ENCODE measurements at regions not wholly inside any gene's neighbourhood (a gene's known extent, or its start where the extent isn't known, plus 50 kb on each side); places are given as distances from the start of the nearest gene placed in this dataset.

DNA sequence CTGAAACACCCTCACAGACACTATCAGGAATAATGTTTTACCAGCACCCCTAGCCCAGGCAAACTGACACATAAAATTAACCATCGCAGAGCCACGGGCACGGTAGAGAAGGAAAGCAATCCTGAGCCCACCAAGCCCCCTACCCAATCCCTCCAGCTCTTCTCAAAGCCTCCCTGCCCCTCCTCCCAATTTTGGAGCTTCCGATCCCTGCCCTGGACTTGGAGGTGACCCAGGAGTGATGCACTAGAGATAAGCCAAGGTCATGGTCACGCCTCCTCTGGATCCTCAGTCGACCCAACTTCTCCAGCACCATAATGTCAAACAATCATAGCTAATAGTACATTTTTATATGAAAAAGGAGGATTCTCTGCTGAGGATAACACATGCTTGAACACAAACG is 188.7 kb upstream of the NSMCE3 start:
- Mint-ChIP-seq H3K36me3 (no peaks in the 10 kb centered on the region), H3K9me3 (no peaks in the 10 kb centered on the region), H3K27ac (peak overlapping the region in 1 of 2 donors; percentile 75)
- no peak for ATAC-seq
- no peak for DNase-seq (ENCODE audit: low spot score in 2 of 2)

DNA sequence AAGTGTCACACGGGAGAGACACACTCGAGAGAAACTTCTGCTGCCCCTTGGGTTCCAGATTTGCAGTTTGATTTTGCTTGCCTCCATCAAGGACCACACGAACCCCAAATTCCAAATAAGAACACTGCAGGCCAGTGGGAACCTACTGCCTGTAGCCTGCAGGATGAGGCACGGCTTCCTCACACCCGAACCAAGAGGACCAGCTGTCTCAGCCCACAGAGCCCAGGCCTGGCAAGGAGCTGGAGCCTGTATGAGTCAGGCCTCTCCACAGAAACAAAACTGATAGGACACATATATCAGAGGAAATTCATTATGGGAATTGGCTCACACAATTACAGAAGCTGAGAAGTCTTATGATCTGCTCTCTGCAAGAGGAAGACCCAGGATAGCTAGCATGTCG is 188.1 kb upstream of the NSMCE3 start:
- no peak for ATAC-seq
- DNase-seq (ENCODE audit: low spot score in 2 of 2), result no peak
- Mint-ChIP-seq H3K9me3 (no peaks in the 10 kb centered on the region), H3K36me3 (no peaks in the 10 kb centered on the region), H3K27ac (no peak overlapping the region)

DNA sequence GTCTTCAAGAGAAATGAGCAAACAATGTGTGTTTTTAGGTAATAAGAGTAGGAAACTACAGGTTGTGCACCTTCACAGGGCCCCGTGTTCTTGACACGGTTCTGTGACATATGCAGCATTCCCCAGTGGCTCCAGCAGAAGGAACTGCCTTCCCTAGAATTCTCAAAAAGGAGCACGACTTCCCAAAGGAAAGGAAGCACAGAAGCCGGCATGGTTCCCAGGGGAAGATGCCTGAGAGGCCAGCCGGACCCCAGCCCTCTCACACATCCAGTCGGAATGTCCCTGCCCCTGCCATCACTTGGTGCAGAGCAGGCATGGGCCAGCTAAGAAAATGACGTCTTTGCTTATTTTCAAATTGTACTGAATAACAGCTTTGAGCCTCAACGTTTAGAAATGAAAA is 187.3 kb upstream of the NSMCE3 start:
- no peak for DNase-seq (ENCODE audit: low spot score in 2 of 2)
- H3K36me3 Mint-ChIP-seq, result no peaks in the 10 kb centered on the region
- H3K9me3 Mint-ChIP-seq, result no peaks in the 10 kb centered on the region
- H3K27ac Mint-ChIP-seq, result no peak overlapping the region
- no peak for ATAC-seq

GRCh38 chr15:29456255-29456654 is 186.6 kb upstream of the NSMCE3 start:
- Mint-ChIP-seq H3K9me3 (no peaks in the 10 kb centered on the region), H3K27ac (no peak overlapping the region), H3K36me3 (no peaks in the 10 kb centered on the region)
- ATAC-seq (no peak), DNase-seq (ENCODE audit: low spot score in 2 of 2) (no peak)

DNA sequence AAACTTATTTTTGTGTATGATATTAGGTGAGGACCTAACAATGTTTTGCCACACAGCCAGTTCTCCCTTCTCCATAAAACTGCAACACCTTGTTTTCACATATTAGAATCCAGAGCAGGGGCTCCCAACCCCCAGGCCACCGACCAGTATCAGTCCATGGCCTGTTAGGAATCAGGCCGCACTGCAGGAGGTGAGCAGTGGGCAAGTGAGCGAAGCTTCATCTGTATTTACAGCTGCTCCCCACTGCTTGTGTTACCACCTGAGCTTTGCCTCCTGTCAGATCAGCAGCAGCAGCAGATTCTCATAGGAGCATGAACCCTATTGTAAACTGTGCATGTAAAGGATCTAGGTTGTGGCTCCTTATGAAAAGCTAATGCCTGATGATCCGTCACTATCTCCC is 185.9 kb upstream of the NSMCE3 start:
- Mint-ChIP-seq H3K36me3 (no peaks in the 10 kb centered on the region), H3K9me3 (no peaks in the 10 kb centered on the region), H3K27ac (no peak overlapping the region)
- DNase-seq (ENCODE audit: low spot score in 2 of 2), result no peak
- ATAC-seq, result no peak

DNA sequence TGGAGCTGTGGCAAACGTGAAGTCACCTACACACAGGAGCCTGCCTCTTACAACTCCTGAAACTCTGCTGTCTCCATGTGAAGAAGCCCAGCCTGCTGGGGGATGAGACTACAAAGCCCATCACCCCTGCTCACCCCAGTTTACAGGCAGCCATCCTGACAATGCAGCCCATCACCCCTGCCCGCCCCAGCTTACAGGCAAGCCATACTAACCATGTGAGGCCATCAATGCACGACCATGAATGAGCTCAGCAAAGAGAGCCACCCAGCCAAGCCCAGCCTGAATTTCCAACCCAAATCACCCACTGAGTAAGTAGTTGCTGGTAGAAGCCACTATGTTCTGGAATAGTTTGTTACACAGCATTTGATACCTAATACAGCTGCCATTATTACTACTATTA is 185.4 kb upstream of the NSMCE3 start:
- ATAC-seq, result no peak
- no peak for DNase-seq (ENCODE audit: low spot score in 2 of 2)
- no peak overlapping the region for H3K27ac Mint-ChIP-seq
- H3K36me3 Mint-ChIP-seq, result no peaks in the 10 kb centered on the region
- H3K9me3 Mint-ChIP-seq, result no peaks in the 10 kb centered on the region

GRCh38 chr15:29454506-29454905 is 184.9 kb upstream of the NSMCE3 start:
- Mint-ChIP-seq H3K36me3 (no peaks in the 10 kb centered on the region), H3K27ac (no peak overlapping the region), H3K9me3 (no peaks in the 10 kb centered on the region)
- ATAC-seq (no peak), DNase-seq (ENCODE audit: low spot score in 2 of 2) (no peak)

- Mint-ChIP-seq H3K9me3 (peaks cover 0 to 4% of the 10 kb centered on the region in 2 donors), H3K36me3 (no peaks in the 10 kb centered on the region), H3K27ac (no peak overlapping the region)
- DNase-seq (ENCODE audit: low spot score in 2 of 2), result no peak
- no peak for ATAC-seq
These were observed 183.5 kb upstream of the NSMCE3 start for GRCh38 chr15:29452881-29453731.

DNA sequence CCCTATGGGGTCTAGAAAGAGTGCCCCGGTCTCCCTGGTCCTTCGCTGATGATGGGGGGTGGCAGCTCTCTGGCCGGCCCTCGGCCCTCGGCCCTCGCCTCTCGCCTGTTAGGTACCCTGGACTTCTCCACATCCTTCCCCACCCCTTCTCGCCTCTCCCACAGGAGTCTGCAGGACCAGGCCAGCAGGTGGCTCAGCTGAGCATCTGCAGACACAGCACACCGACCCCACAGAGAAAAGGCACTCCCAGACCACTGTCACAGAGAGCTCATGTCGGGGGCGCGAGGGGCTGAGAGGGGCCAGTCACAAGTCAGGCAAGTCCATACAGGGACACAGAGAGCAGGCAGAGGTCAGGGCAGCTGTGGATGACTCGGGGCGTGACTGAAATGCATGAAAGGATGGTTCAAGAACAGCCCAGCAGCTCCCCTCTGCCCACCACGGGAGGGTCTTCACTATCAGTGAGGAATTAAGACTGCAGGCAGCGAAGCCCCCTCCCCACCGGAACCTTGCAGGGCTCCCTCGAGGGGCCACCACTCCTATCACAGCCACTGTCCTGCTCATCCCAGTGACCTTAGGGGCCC is 181.7 kb upstream of the NSMCE3 start:
- Mint-ChIP-seq H3K9me3 (peaks cover 0 to 4% of the 10 kb centered on the region in 2 donors), H3K36me3 (no peaks in the 10 kb centered on the region)

GRCh38 chr15:29449136-29449535 is 179.5 kb upstream of the NSMCE3 start:
- Mint-ChIP-seq H3K27ac (no peak overlapping the region), H3K36me3 (no peaks in the 10 kb centered on the region), H3K9me3 (peaks cover 0 to 4% of the 10 kb centered on the region in 2 donors)
- DNase-seq (ENCODE audit: low spot score in 2 of 2) (no peak), ATAC-seq (no peak)

More for the DNA sequence above, 181.7 kb upstream of the NSMCE3 start:
- no peak overlapping the region for H3K27ac Mint-ChIP-seq
- ATAC-seq (no peak), DNase-seq (ENCODE audit: low spot score in 2 of 2) (no peak)

GRCh38 chr15:29448320-29448719 is 178.7 kb upstream of the NSMCE3 start:
- H3K9me3 Mint-ChIP-seq, result peaks cover 0 to 4% of the 10 kb centered on the region in 2 donors
- H3K36me3 Mint-ChIP-seq, result no peaks in the 10 kb centered on the region
- DNase-seq (ENCODE audit: low spot score in 2 of 2), result no peak
- H3K27ac Mint-ChIP-seq, result no peak overlapping the region
- no peak for ATAC-seq

DNA sequence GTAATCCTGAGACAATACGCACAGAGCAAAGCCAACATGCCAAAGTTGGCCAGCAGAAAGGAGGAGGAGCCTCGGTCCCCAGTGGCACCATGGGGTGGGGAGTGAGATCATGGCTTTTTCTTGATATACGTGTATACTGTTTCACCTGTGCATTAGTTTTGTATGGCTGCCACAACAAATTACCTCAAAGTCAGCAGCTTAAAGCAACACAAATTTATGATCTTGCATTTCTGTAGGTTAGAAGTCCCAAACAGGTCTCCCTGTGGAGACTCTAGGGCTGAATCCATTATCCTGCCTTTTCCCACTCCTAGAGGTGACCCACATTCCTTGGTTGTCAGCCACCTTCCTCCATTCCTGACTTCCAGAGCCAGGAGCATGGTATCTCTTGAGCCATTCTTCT is 176.9 kb upstream of the NSMCE3 start:
- Mint-ChIP-seq H3K27ac (no peak overlapping the region), H3K36me3 (no peaks in the 10 kb centered on the region), H3K9me3 (peaks cover 0 to 4% of the 10 kb centered on the region in 2 donors)
- no peak for ATAC-seq
- DNase-seq (ENCODE audit: low spot score in 2 of 2), result no peak

GRCh38 chr15:29442532-29442931 is 172.9 kb upstream of the NSMCE3 start:
- ATAC-seq, result no peak
- Mint-ChIP-seq H3K9me3 (no peaks in the 10 kb centered on the region), H3K27ac (no peak overlapping the region), H3K36me3 (no peaks in the 10 kb centered on the region)
- DNase-seq (ENCODE audit: low spot score in 2 of 2), result no peak

DNA sequence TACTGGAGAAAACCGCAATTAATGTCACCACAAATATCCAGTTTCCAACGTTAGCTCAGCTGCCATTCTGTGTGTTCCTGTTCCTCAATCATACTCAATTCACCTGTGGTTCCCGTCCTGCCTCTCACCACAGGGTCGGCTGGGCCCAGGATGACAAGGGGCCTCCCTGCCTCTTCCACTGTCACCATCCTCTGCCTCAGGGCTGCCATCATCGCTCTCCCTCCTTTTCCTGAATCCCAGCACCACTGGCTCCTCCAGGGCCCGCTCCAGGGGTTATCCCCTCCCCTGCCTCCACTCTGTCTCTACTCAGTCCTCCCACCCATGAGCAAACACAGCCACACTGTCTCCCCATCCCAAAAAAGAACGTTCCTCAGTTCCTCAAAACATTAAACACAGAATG is 170.9 kb upstream of the NSMCE3 start:
- H3K9me3 Mint-ChIP-seq, result no peaks in the 10 kb centered on the region
- H3K27ac Mint-ChIP-seq, result peak overlapping the region in 1 of 2 donors; percentile 22
- no peaks in the 10 kb centered on the region for H3K36me3 Mint-ChIP-seq
- ATAC-seq, result no peak
- DNase-seq (ENCODE audit: low spot score in 2 of 2), result no peak

GRCh38 chr15:29438703-29439055 is 169.1 kb upstream of the NSMCE3 start:
- no peaks in the 10 kb centered on the region for H3K9me3 Mint-ChIP-seq
- no peaks in the 10 kb centered on the region for H3K36me3 Mint-ChIP-seq
- ATAC-seq (no peak), DNase-seq (ENCODE audit: low spot score in 2 of 2) (no peak)
- H3K27ac Mint-ChIP-seq, result no peak overlapping the region

DNA sequence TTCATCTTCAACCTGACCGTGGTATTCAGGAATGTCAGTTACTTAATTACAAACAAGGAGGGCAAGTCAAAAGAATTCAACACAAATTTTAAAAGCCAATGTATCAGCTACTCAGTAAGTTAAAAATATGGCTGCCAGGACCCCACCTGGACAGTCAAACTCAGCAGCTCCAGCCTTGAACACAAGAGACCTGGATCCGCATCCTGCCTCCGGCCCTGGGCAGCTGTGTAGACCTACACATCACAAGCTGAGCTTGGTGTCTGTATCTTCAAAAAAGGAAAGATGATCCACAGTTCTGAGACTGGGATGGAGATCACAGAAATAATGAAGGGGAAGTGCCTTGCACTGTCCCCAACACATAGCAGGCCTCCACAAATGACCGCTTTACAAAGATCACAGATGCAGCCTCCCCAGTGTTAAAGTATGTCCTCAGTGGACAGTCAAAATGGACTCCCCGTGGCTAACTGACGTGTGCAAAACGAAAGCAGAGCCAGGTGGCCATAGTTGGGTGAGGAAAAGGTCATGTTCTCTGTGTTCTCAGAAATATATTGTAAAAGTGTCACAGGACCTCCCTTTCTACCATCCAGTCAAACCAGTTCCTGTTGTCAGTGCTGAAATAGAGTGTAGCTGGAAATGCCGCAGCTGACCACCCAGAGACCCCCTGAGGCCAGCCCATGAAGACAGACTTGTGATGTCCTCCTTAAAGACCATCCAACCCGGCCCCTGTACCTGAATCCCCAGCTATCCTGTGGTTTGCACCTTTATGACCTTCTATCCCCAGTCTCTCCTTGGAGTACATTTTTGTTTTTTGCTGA is 168.5 kb upstream of the NSMCE3 start:
- ATAC-seq (no peak), DNase-seq (ENCODE audit: low spot score in 2 of 2) (no peak)
- H3K9me3 Mint-ChIP-seq, result no peaks in the 10 kb centered on the region
- H3K27ac Mint-ChIP-seq, result no peak overlapping the region
- no peaks in the 10 kb centered on the region for H3K36me3 Mint-ChIP-seq

DNA sequence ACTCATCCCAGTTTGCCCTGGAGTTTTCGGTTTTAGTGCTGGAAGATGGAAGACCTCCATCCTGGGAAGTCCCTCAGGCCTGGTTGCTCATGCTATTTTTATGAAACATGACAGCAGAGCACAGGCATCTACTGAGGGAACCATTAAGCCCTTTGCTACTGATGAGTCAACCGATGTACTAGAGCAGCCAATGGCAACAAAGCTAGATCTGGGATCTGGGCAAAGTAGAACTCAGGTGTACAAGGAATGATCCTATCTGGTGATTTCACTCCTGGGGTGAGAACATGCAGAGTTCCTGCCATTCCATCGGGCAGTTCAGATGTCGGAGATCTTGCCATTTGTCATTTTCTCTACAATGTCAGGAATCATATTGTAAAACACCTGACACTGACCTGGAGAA is 166.2 kb upstream of the NSMCE3 start:
- no peak overlapping the region for H3K27ac Mint-ChIP-seq
- no peaks in the 10 kb centered on the region for H3K9me3 Mint-ChIP-seq
- H3K36me3 Mint-ChIP-seq, result no peaks in the 10 kb centered on the region
- DNase-seq (ENCODE audit: low spot score in 2 of 2), result no peak
- no peak for ATAC-seq

All from activated naive CD4-positive, alpha-beta T cell treated with anti-CD3 and anti-CD28 coated beads, Interleukin-2, amount 50 U/mL, for 72 hours (primary cell).